HL-60 (cell line): ENCODE measurements at regions not wholly inside any gene's neighbourhood (a gene's known extent, or its start where the extent isn't known, plus 50 kb on each side); places are given as distances from the start of the nearest gene placed in this dataset.

Experiments
- GABPA ChIP-seq: IDR thresholded peaks from 2 replicates; pipeline ENCODE4 v1.6.1; 2012; ENCODE audit warnings: low read depth
- POLR2AphosphoS5 ChIP-seq: IDR thresholded peaks from 2 replicates; pipeline ENCODE4 v1.6.1; 2012; ENCODE audit warnings: low read depth
- SPI1 ChIP-seq: IDR thresholded peaks from 2 replicates; pipeline ENCODE4 v1.6.1; 2012; ENCODE audit warnings: low read depth, mild to moderate bottlenecking, borderline replicate concordance
- TF ChIP-seq, protein P1 (sequence below): IDR thresholded peaks from one replicate; pipeline ENCODE4 v1.5.1; 2011; ENCODE audit warnings: low read length, control low read depth, inconsistent platforms; ENCODE audit not compliant: insufficient read depth
- TF ChIP-seq, protein P2 (sequence below): IDR thresholded peaks from 2 replicates; pipeline ENCODE4 v1.6.1; 2012; ENCODE audit warnings: low read depth; ENCODE audit not compliant: insufficient replicate concordance

- TF ChIP-seq, protein P1, sequence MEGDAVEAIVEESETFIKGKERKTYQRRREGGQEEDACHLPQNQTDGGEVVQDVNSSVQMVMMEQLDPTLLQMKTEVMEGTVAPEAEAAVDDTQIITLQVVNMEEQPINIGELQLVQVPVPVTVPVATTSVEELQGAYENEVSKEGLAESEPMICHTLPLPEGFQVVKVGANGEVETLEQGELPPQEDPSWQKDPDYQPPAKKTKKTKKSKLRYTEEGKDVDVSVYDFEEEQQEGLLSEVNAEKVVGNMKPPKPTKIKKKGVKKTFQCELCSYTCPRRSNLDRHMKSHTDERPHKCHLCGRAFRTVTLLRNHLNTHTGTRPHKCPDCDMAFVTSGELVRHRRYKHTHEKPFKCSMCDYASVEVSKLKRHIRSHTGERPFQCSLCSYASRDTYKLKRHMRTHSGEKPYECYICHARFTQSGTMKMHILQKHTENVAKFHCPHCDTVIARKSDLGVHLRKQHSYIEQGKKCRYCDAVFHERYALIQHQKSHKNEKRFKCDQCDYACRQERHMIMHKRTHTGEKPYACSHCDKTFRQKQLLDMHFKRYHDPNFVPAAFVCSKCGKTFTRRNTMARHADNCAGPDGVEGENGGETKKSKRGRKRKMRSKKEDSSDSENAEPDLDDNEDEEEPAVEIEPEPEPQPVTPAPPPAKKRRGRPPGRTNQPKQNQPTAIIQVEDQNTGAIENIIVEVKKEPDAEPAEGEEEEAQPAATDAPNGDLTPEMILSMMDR = no peak
- TF ChIP-seq, protein P2, sequence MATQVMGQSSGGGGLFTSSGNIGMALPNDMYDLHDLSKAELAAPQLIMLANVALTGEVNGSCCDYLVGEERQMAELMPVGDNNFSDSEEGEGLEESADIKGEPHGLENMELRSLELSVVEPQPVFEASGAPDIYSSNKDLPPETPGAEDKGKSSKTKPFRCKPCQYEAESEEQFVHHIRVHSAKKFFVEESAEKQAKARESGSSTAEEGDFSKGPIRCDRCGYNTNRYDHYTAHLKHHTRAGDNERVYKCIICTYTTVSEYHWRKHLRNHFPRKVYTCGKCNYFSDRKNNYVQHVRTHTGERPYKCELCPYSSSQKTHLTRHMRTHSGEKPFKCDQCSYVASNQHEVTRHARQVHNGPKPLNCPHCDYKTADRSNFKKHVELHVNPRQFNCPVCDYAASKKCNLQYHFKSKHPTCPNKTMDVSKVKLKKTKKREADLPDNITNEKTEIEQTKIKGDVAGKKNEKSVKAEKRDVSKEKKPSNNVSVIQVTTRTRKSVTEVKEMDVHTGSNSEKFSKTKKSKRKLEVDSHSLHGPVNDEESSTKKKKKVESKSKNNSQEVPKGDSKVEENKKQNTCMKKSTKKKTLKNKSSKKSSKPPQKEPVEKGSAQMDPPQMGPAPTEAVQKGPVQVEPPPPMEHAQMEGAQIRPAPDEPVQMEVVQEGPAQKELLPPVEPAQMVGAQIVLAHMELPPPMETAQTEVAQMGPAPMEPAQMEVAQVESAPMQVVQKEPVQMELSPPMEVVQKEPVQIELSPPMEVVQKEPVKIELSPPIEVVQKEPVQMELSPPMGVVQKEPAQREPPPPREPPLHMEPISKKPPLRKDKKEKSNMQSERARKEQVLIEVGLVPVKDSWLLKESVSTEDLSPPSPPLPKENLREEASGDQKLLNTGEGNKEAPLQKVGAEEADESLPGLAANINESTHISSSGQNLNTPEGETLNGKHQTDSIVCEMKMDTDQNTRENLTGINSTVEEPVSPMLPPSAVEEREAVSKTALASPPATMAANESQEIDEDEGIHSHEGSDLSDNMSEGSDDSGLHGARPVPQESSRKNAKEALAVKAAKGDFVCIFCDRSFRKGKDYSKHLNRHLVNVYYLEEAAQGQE = no peak
- TF ChIP-seq POLR2AphosphoS5 (no peak), SPI1 (no peak), GABPA (no peak)
Observed at GRCh38 chr10:43942096-43942850, 293.6 kb upstream of the ZNF32 start.
